ENCODE measurements at regions not wholly inside any gene's neighbourhood (a gene's known extent, or its start where the extent isn't known, plus 50 kb on each side); places are given as distances from the start of the nearest gene placed in this dataset.

GRCh38 chr3:106303766-106304165 is 435.0 kb upstream of the CBLB start:
- H3K14ac ChIP-seq (ENCODE audit: low read length): no peak overlapping the region
- H2AFZ ChIP-seq (ENCODE audit: low read length): no peak overlapping the region
- H3K27ac ChIP-seq (replicated peaks; ENCODE audit: low read length): no peak overlapping the region
- H4K91ac ChIP-seq (ENCODE audit: low read depth, low read length, poor library complexity): no peak overlapping the region
- H3K79me1 ChIP-seq (ENCODE audit: low read depth, low read length): no peaks in the 10 kb centered on the region
- H2BK120ac ChIP-seq (ENCODE audit: low read depth, low read length): no peak overlapping the region
- no peaks in the 10 kb centered on the region for H3K9me3 ChIP-seq (replicated peaks in 1 of 2; ENCODE audit: control insufficient read depth in 2 of 2, insufficient read depth in 1 of 2, low read depth in 1 of 2, low read length in 2 of 2)
- no peak overlapping the region for H3K9ac ChIP-seq (ENCODE audit: low read depth, low read length, poor library complexity)
- no peak overlapping the region for H3K4me3 ChIP-seq (ENCODE audit: low read length in 2 of 2)
- H4K8ac ChIP-seq (ENCODE audit: low read depth, low read length): no peak overlapping the region
- DNase-seq (ENCODE audit: low spot score): no peak
- no peaks in the 10 kb centered on the region for H3K27me3 ChIP-seq (ENCODE audit: control insufficient read depth in 3 of 3, insufficient read depth in 3 of 3, low read depth in 1 of 3, low read length in 3 of 3)
- no peak overlapping the region for H3K4me2 ChIP-seq (ENCODE audit: insufficient read depth, low read length, poor library complexity, severe bottlenecking)
- H3K18ac ChIP-seq (ENCODE audit: low read length): no peak overlapping the region
- H3K4me1 ChIP-seq (ENCODE audit: control insufficient read depth in 2 of 2, insufficient read depth in 1 of 2, low read depth in 1 of 2, low read length in 2 of 2): peaks cover 1 to 7% of the 10 kb centered on the region in 2 donors
- H2AK5ac ChIP-seq (ENCODE audit: low read depth, low read length): no peak overlapping the region
- H3K23ac ChIP-seq (ENCODE audit: low read depth, low read length, poor library complexity): no peak overlapping the region
- no peak overlapping the region for H2BK12ac ChIP-seq (ENCODE audit: low read length)
- no peak overlapping the region for H2BK15ac ChIP-seq (ENCODE audit: low read length)
- no peak overlapping the region for H2BK5ac ChIP-seq (ENCODE audit: low read length)
- no peaks in the 10 kb centered on the region for H3K36me3 ChIP-seq (replicated peaks in 1 of 2; ENCODE audit: control insufficient read depth in 2 of 2, insufficient read depth in 2 of 2, low read length in 2 of 2)
- H3K4ac ChIP-seq (ENCODE audit: low read length): no peak overlapping the region

- Histone ChIP-seq H2BK15ac (ENCODE audit: low read length) (no peak overlapping the region), H3K14ac (ENCODE audit: low read length) (no peak overlapping the region), H3K4me2 (ENCODE audit: insufficient read depth, low read length, poor library complexity, severe bottlenecking) (no peak overlapping the region), H2BK5ac (ENCODE audit: low read length) (no peak overlapping the region), H3K9me3 (replicated peaks in 1 of 2; ENCODE audit: control insufficient read depth in 2 of 2, insufficient read depth in 1 of 2, low read depth in 1 of 2, low read length in 2 of 2) (no peaks in the 10 kb centered on the region), H2BK120ac (ENCODE audit: low read depth, low read length) (no peak overlapping the region), H3K9ac (ENCODE audit: low read depth, low read length, poor library complexity) (no peak overlapping the region), H4K8ac (ENCODE audit: low read depth, low read length) (no peak overlapping the region), H3K79me1 (ENCODE audit: low read depth, low read length) (no peaks in the 10 kb centered on the region), H2AFZ (ENCODE audit: low read length) (no peak overlapping the region), H3K27me3 (ENCODE audit: control insufficient read depth in 3 of 3, insufficient read depth in 3 of 3, low read depth in 1 of 3, low read length in 3 of 3) (no peaks in the 10 kb centered on the region), H3K23ac (ENCODE audit: low read depth, low read length, poor library complexity) (no peak overlapping the region), H2BK12ac (ENCODE audit: low read length) (no peak overlapping the region), H3K4me1 (ENCODE audit: control insufficient read depth in 2 of 2, insufficient read depth in 1 of 2, low read depth in 1 of 2, low read length in 2 of 2) (peaks cover 1 to 7% of the 10 kb centered on the region in 2 donors), H2AK5ac (ENCODE audit: low read depth, low read length) (no peak overlapping the region), H3K4me3 (ENCODE audit: low read length in 2 of 2) (no peak overlapping the region), H4K91ac (ENCODE audit: low read depth, low read length, poor library complexity) (no peak overlapping the region), H3K18ac (ENCODE audit: low read length) (no peak overlapping the region), H3K27ac (replicated peaks; ENCODE audit: low read length) (no peak overlapping the region), H3K4ac (ENCODE audit: low read length) (no peak overlapping the region), H3K36me3 (replicated peaks in 1 of 2; ENCODE audit: control insufficient read depth in 2 of 2, insufficient read depth in 2 of 2, low read length in 2 of 2) (no peaks in the 10 kb centered on the region)
- WGBS, 2 donors (ENCODE audit: extremely low coverage in 2 of 2, insufficient read length in 2 of 2, insufficient replicate concordance in 1 of 2): no CpG with 5 or more reads among the region's 2 CpGs
- DNase-seq (ENCODE audit: low spot score): no peak
These were observed 436.3 kb upstream of the CBLB start for GRCh38 chr3:106305127-106305526.

GRCh38 chr3:106305882-106306435 is 437.1 kb upstream of the CBLB start:
- no CpG with 5 or more reads among the region's 1 CpG for WGBS, 2 donors (ENCODE audit: extremely low coverage in 2 of 2, insufficient read length in 2 of 2, insufficient replicate concordance in 1 of 2)
- Histone ChIP-seq H3K4me2 (ENCODE audit: insufficient read depth, low read length, poor library complexity, severe bottlenecking) (no peak overlapping the region), H2AK5ac (ENCODE audit: low read depth, low read length) (no peak overlapping the region)

GRCh38 chr3:106309274-106309673 is 440.5 kb upstream of the CBLB start:
- Histone ChIP-seq H4K8ac (ENCODE audit: low read depth, low read length) (no peak overlapping the region), H3K79me1 (ENCODE audit: low read depth, low read length) (no peaks in the 10 kb centered on the region), H2BK12ac (ENCODE audit: low read length) (no peak overlapping the region), H3K36me3 (replicated peaks in 1 of 2; ENCODE audit: control insufficient read depth in 2 of 2, insufficient read depth in 2 of 2, low read length in 2 of 2) (no peaks in the 10 kb centered on the region), H3K4ac (ENCODE audit: low read length) (no peak overlapping the region), H2AK5ac (ENCODE audit: low read depth, low read length) (no peak overlapping the region), H3K4me2 (ENCODE audit: insufficient read depth, low read length, poor library complexity, severe bottlenecking) (no peak overlapping the region), H3K9ac (ENCODE audit: low read depth, low read length, poor library complexity) (no peak overlapping the region), H3K4me3 (ENCODE audit: low read length in 2 of 2) (no peak overlapping the region), H3K18ac (ENCODE audit: low read length) (no peak overlapping the region), H3K27ac (replicated peaks; ENCODE audit: low read length) (no peak overlapping the region), H3K14ac (ENCODE audit: low read length) (no peak overlapping the region), H3K27me3 (ENCODE audit: control insufficient read depth in 3 of 3, insufficient read depth in 3 of 3, low read depth in 1 of 3, low read length in 3 of 3) (no peaks in the 10 kb centered on the region), H3K4me1 (ENCODE audit: control insufficient read depth in 2 of 2, insufficient read depth in 1 of 2, low read depth in 1 of 2, low read length in 2 of 2) (no peaks in the 10 kb centered on the region), H2BK120ac (ENCODE audit: low read depth, low read length) (no peak overlapping the region), H2BK5ac (ENCODE audit: low read length) (no peak overlapping the region), H4K91ac (ENCODE audit: low read depth, low read length, poor library complexity) (no peak overlapping the region), H3K9me3 (replicated peaks in 1 of 2; ENCODE audit: control insufficient read depth in 2 of 2, insufficient read depth in 1 of 2, low read depth in 1 of 2, low read length in 2 of 2) (no peaks in the 10 kb centered on the region), H2BK15ac (ENCODE audit: low read length) (no peak overlapping the region), H3K23ac (ENCODE audit: low read depth, low read length, poor library complexity) (no peak overlapping the region), H2AFZ (ENCODE audit: low read length) (no peak overlapping the region)
- DNase-seq (ENCODE audit: low spot score): no peak
- WGBS, 2 donors (ENCODE audit: extremely low coverage in 2 of 2, insufficient read length in 2 of 2, insufficient replicate concordance in 1 of 2): no CpG with 5 or more reads among the region's 1 CpG

More at GRCh38 chr3:106305882-106306435, 437.1 kb upstream of the CBLB start:
- H3K36me3 ChIP-seq (replicated peaks in 1 of 2; ENCODE audit: control insufficient read depth in 2 of 2, insufficient read depth in 2 of 2, low read length in 2 of 2): no peaks in the 10 kb centered on the region
- no peak for DNase-seq (ENCODE audit: low spot score)
- no peaks in the 10 kb centered on the region for H3K27me3 ChIP-seq (ENCODE audit: control insufficient read depth in 3 of 3, insufficient read depth in 3 of 3, low read depth in 1 of 3, low read length in 3 of 3)
- H3K79me1 ChIP-seq (ENCODE audit: low read depth, low read length): no peaks in the 10 kb centered on the region
- no peaks in the 10 kb centered on the region for H3K9me3 ChIP-seq (replicated peaks in 1 of 2; ENCODE audit: control insufficient read depth in 2 of 2, insufficient read depth in 1 of 2, low read depth in 1 of 2, low read length in 2 of 2)
- peaks cover 1 to 7% of the 10 kb centered on the region in 2 donors for H3K4me1 ChIP-seq (ENCODE audit: control insufficient read depth in 2 of 2, insufficient read depth in 1 of 2, low read depth in 1 of 2, low read length in 2 of 2)
- H3K9ac ChIP-seq (ENCODE audit: low read depth, low read length, poor library complexity): no peak overlapping the region
- H4K91ac ChIP-seq (ENCODE audit: low read depth, low read length, poor library complexity): no peak overlapping the region
- no peak overlapping the region for H3K4me3 ChIP-seq (ENCODE audit: low read length in 2 of 2)
- no peak overlapping the region for H2AFZ ChIP-seq (ENCODE audit: low read length)
- H4K8ac ChIP-seq (ENCODE audit: low read depth, low read length): no peak overlapping the region
- no peak overlapping the region for H3K14ac ChIP-seq (ENCODE audit: low read length)
- no peak overlapping the region for H2BK15ac ChIP-seq (ENCODE audit: low read length)
- H2BK120ac ChIP-seq (ENCODE audit: low read depth, low read length): no peak overlapping the region
- no peak overlapping the region for H3K4ac ChIP-seq (ENCODE audit: low read length)
- no peak overlapping the region for H2BK5ac ChIP-seq (ENCODE audit: low read length)
- no peak overlapping the region for H3K23ac ChIP-seq (ENCODE audit: low read depth, low read length, poor library complexity)
- no peak overlapping the region for H2BK12ac ChIP-seq (ENCODE audit: low read length)
- no peak overlapping the region for H3K18ac ChIP-seq (ENCODE audit: low read length)
- H3K27ac ChIP-seq (replicated peaks; ENCODE audit: low read length): no peak overlapping the region

Measured in neuronal stem cell (in vitro differentiated cells).